Breast epithelium (tissue), 3 donors: ENCODE measurements at regions not wholly inside any gene's neighbourhood (a gene's known extent, or its start where the extent isn't known, plus 50 kb on each side); places are given as distances from the start of the nearest gene placed in this dataset.

Experiments used
- CTCF ChIP-seq, 3 donors: fragments of 450-650 bp; IDR thresholded peaks; one replicate each; pipeline ENCODE4 v1.5.1; 2016 to 2017; ENCODE audit warnings: antibody characterized with exemption in 3 of 3, mild to moderate bottlenecking in 3 of 3, moderate library complexity in 3 of 3
- POLR2A ChIP-seq: fragments of 450-650 bp; IDR thresholded peaks from one replicate; pipeline ENCODE4 v1.6.1; 2016; ENCODE audit warnings: antibody characterized with exemption, mild to moderate bottlenecking, moderate library complexity
- POLR2AphosphoS5 ChIP-seq, 3 donors: sonication (generic); formaldehyde crosslinking; IDR thresholded peaks; one replicate each; pipeline ENCODE4 v1.6.1; 2017; ENCODE audit warnings: antibody characterized with exemption in 3 of 3

GRCh38 chr6:106731144-106731842 lies 101.9 kb downstream of the QRSL1 start:
- TF ChIP-seq CTCF (IDR thresholded peaks at IDR 0.05) (no peak), POLR2AphosphoS5 (IDR thresholded peaks at IDR 0.05) (no peak), POLR2A (no peak)
